Heart left ventricle (tissue), 16 donors: ENCODE measurements at regions not wholly inside any gene's neighbourhood (a gene's known extent, or its start where the extent isn't known, plus 50 kb on each side); places are given as distances from the start of the nearest gene placed in this dataset.

Source experiments
- ATAC-seq, 4 donors: fragments of 200-7000 bp; cut with Tn5 transposase; one replicate each; pipeline ENCODE4 v1.9.1; 2020 to 2022; ENCODE audit warnings: moderate library complexity in 4 of 4, mild to moderate bottlenecking in 3 of 4, moderate number of reproducible peaks in 1 of 4
- DNase-seq, 5 donors: peaks; one replicate each; pipeline ENCODE4 v3.0.0-alpha.2; 2020
- H3K27ac ChIP-seq, 12 donors: fragments of 200-600 bp; sonication (generic) in 4 of 12; one replicate each; pipeline versions ENCODE4 v1.5.0 to v1.8.0; 2016 to 2022; ENCODE audit warnings: mild to moderate bottlenecking in 2 of 12
- H3K27me3 ChIP-seq, 9 donors: fragments of 200-600 bp; sonication (generic) in 2 of 9; one replicate each; pipeline versions ENCODE4 v1.5.1 to v1.8.0; 2016 to 2022; ENCODE audit warnings: mild to moderate bottlenecking in 3 of 9
- H3K36me3 ChIP-seq, 9 donors: fragments of 200-600 bp; sonication (generic) in 2 of 9; one replicate each; pipeline versions ENCODE4 v1.5.0 to v1.8.0; 2018 to 2022; ENCODE audit warnings: mild to moderate bottlenecking in 2 of 9
- H3K4me1 ChIP-seq, 12 donors: fragments of 200-600 bp; sonication (generic) in 4 of 12; one replicate each; pipeline versions ENCODE4 v1.5.0 to v1.8.0; 2016 to 2022; ENCODE audit warnings: mild to moderate bottlenecking in 3 of 12
- H3K4me3 ChIP-seq, 12 donors: fragments of 200-600 bp; sonication (generic) in 4 of 12; one replicate each; pipeline versions ENCODE4 v1.5.0 to v1.8.0; 2017 to 2022; ENCODE audit warnings: mild to moderate bottlenecking in 9 of 12, moderate library complexity in 4 of 12
- H3K9me3 ChIP-seq, 12 donors: fragments of 200-600 bp; sonication (generic) in 4 of 12; one replicate each; pipeline versions ENCODE4 v1.5.0 to v1.8.0; 2016 to 2022; ENCODE audit warnings: mild to moderate bottlenecking in 1 of 12
- POLR2A ChIP-seq, 2 donors: fragments of 450-650 bp; IDR thresholded peaks; one replicate each; pipeline ENCODE4 v1.6.1; 2017; ENCODE audit warnings: antibody characterized with exemption in 2 of 2, mild to moderate bottlenecking in 2 of 2, moderate library complexity in 2 of 2
- WGBS, 4 donors: extraction: QIAGEN DNeasy Blood & Tissue Kit in 2 of 4; methylation state at CpG; one replicate each; pipeline versions ENCODE4 v1.1.5 to v1.1.7; 2013 to 2018; 5-methylcytosine and 5-hydroxymethylcytosine counted together
- intact Hi-C, 10 donors: fragments of 100-400 bp; cut with DNase I; formaldehyde crosslinking; loops; one replicate each; pipeline versions ENCODE4 v1.11.1 to v1.14.2; 2022
- TF ChIP-seq, protein P1 (sequence below), 12 donors: fragments of 200-600 bp; sonication (generic) in 4 of 12; IDR thresholded peaks; one replicate each; pipeline versions ENCODE4 v1.5.0 to v1.8.0; 2018 to 2022; ENCODE audit warnings: antibody characterized with exemption in 12 of 12, mild to moderate bottlenecking in 5 of 12
- donor health status: ischemic (EF 13 %, LVEDD 7.1; RV severe dilation, severe dysfunction).
- donor health status: healthy with polysubstance abuse.
- donor health status: DM: no; HTN: yes; CAD: no.
- donor health status: DM: no; HTN: no; CAD: no.
- donor health status: ischemic (EF 25% LVEDD 6.9; RV normal size, moderate dysfunction).
- donor health status: ischemic (EF 25% LVEDD 5.7; RV mildly dilated, moderate dysfunction).
- donor health status: healthy.
- donor health status: DM: yes; HTN: yes; CAD: no.
- donor health status: ischemic (EF 35%, LVEDD 5.7; RV mildly dilated, moderate dysfunction).
- donor health status: nonischemic (EF 11% LVEDD 7.7; RV severe dilation, severe dysfunction).
- donor health status: DM: yes; HTN: yes; CAD: no.
- donor health status: PGD.
- donor health status: ischemic (EF 29% LVEDD 5.4; RV normal size, mild dysfunction).
- donor health status: nonischemic (EF 23%, LVEDD 6.1; RV moderate dilation, normal function).

DNA sequence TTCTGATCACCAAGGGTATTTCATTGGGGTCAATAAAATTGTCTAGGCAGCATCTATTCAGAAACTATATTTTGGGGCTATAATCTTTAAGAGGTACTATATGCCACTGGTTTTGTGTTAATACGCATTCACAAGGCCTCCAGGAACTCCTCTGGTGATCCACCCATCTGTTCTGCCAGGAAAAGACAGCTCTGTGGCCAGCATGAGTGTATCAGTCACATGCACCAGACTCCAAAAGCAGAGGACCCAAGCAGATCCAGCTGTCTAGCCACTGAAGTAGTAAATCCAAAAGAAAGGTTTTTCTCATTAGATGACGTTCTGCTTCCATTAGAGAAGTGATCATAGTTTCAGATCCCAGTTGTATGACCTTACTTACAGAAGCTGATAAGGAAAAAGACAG is 199.6 kb upstream of the CELF2 start:
- intact Hi-C loops, result loop anchor here in 2 of 10 donors (10.0 kb wide), 2 partner anchors 197 to 347 kb away; partner anchors contain the start of gene CELF2 (in 1 of the 2)
- DNase-seq (peak in 2 of 5 donors; percentile 56 to 58), ATAC-seq (peak; percentile 74 to 83 (median 79))
- 69 to 83% (median 79%) methylated on average over 2 of the region's 2 CpGs for WGBS, 4 donors
- Histone ChIP-seq H3K4me3 (no peak overlapping the region), H3K27me3 (no peaks in the 10 kb centered on the region), H3K27ac (peak overlapping the region in 8 of 12 donors; percentile 9 to 67 (median 31)), H3K9me3 (no peaks in the 10 kb centered on the region), H3K4me1 (peaks cover 0 to 29% (median 14%) of the 10 kb centered on the region in 12 donors), H3K36me3 (no peaks in the 10 kb centered on the region)
- TF ChIP-seq, protein P1, sequence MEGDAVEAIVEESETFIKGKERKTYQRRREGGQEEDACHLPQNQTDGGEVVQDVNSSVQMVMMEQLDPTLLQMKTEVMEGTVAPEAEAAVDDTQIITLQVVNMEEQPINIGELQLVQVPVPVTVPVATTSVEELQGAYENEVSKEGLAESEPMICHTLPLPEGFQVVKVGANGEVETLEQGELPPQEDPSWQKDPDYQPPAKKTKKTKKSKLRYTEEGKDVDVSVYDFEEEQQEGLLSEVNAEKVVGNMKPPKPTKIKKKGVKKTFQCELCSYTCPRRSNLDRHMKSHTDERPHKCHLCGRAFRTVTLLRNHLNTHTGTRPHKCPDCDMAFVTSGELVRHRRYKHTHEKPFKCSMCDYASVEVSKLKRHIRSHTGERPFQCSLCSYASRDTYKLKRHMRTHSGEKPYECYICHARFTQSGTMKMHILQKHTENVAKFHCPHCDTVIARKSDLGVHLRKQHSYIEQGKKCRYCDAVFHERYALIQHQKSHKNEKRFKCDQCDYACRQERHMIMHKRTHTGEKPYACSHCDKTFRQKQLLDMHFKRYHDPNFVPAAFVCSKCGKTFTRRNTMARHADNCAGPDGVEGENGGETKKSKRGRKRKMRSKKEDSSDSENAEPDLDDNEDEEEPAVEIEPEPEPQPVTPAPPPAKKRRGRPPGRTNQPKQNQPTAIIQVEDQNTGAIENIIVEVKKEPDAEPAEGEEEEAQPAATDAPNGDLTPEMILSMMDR (IDR thresholded peaks at IDR 0.05), result no peak
- TF ChIP-seq POLR2A (IDR thresholded peaks at IDR 0.05), result no peak

DNA sequence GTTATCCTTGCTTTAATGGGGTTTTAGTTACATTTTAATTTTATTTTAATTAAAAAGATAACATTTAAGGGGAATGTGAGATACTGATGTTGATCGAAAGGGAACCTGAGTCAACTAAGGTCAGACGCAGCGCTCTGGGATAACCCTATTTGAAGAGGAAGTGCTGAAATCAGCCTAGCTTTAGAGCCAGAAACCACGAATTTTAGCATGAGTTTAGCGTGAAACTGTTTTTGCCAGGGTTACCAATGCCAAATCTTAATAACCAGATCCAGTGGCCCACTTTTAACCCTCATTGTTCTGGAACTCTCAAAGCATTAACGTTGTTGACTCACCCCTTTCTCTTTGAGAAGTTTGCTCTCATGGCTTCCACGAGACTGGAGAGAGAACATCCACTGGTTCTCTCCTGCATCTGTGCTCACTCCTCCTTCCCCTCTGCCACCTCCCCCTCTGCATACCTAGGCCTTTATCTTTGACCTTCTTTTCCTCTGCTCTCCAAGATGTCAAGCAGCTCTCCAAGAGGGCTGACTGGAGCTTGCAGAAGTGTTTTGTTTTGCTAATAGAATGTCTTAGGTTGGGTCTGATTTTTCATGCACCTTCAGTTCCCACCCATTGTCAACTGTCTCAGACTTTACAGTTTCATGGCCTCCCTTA is 198.3 kb upstream of the CELF2 start:
- DNase-seq, result no peak
- WGBS, 4 donors, result 52 to 72% (median 56%) methylated on average over 7 of the region's 7 CpGs
- peak in 1 of 4 donors; percentile 42 for ATAC-seq
- no peak overlapping the region for H3K4me3 ChIP-seq
- H3K36me3 ChIP-seq, result no peaks in the 10 kb centered on the region
- H3K4me1 ChIP-seq, result peaks cover 0 to 36% (median 18%) of the 10 kb centered on the region in 12 donors
- intact Hi-C loops, result loop anchor here in 2 of 10 donors (10.0 kb wide), 2 partner anchors 195 to 345 kb away; partner anchors contain the start of gene CELF2 (in 1 of the 2)
- H3K27ac ChIP-seq, result peak overlapping the region in 6 of 12 donors; percentile 9 to 67 (median 23)
- no peaks in the 10 kb centered on the region for H3K27me3 ChIP-seq
- H3K9me3 ChIP-seq, result no peaks in the 10 kb centered on the region
- TF ChIP-seq, protein P1 (IDR thresholded peaks at IDR 0.05), result no peak

- 35 to 42% (median 40%) methylated on average over 6 of the region's 6 CpGs for WGBS, 4 donors
- Histone ChIP-seq H3K9me3 (no peaks in the 10 kb centered on the region), H3K27ac (peak overlapping the region in 7 of 12 donors; percentile 4 to 82 (median 73)), H3K36me3 (no peaks in the 10 kb centered on the region), H3K27me3 (no peaks in the 10 kb centered on the region), H3K4me1 (peaks cover 0 to 48% (median 21%) of the 10 kb centered on the region in 12 donors), H3K4me3 (no peak overlapping the region)
- TF ChIP-seq POLR2A (IDR thresholded peaks at IDR 0.05), result no peak
- TF ChIP-seq, protein P1 (IDR thresholded peaks at IDR 0.05), result no peak
- intact Hi-C loops, result loop anchor here in 3 of 10 donors (10.0 kb wide), 1 partner anchor 93 kb away; no protein-coding TSS in a partner anchor
- ATAC-seq, result no peak
- no peak for DNase-seq
Measured at GRCh38 chr10:10821926-10822325, 195.7 kb upstream of the CELF2 start.

DNA sequence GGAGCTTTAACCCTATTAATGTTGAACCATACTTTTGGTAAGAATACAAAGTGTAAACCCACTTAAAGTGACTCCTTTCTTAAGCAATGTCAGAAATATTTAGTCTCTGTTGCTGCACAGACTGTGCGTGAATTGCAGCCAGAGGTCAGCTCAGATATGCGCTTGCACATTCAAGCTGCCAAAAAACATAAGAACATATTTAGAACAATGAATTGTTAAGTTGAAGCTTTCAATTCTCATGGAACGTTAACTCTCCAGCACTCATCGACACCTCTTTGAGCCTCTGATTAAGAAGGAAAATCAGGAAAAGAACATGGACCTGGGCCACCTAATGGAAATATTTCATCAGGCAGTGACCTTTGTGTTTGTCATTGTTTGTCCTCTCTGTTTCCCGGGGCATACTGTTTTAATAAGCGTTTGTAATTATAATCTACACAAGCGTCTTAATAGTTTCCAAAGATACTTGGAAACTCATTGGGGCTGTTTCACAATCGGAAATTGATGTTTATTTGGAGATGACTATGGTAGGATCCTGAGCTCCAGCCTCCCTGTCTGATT is 193.0 kb upstream of the CELF2 start:
- TF ChIP-seq, protein P1 (IDR thresholded peaks at IDR 0.05), result peak in 4 of 12 donors; percentile 10 to 40 (median 22)
- no peak for TF ChIP-seq POLR2A (IDR thresholded peaks at IDR 0.05)
- DNase-seq (peak in 4 of 5 donors; percentile 33 to 53 (median 42)), ATAC-seq (peak; percentile 78 to 92 (median 88))
- Histone ChIP-seq H3K27me3 (no peaks in the 10 kb centered on the region), H3K36me3 (no peaks in the 10 kb centered on the region), H3K9me3 (no peaks in the 10 kb centered on the region), H3K4me3 (peak overlapping the region in 2 of 12 donors; percentile 1 to 15), H3K27ac (peak overlapping the region; percentile 28 to 89 (median 74)), H3K4me1 (peaks cover 0 to 48% (median 23%) of the 10 kb centered on the region in 12 donors)
- intact Hi-C loops, result loop anchor here in 4 of 10 donors (2.0 to 10.0 kb wide), 3 partner anchors 48 to 90 kb away; no protein-coding TSS in a partner anchor
- WGBS, 4 donors, result 6 to 13% (median 9%) methylated on average over 8 of the region's 8 CpGs
